K562 (cell line): ENCODE measurements at regions not wholly inside any gene's neighbourhood (a gene's known extent, or its start where the extent isn't known, plus 50 kb on each side); places are given as distances from the start of the nearest gene placed in this dataset.

ENCODE experiments used
- BACH1 ChIP-seq: fragments of 200-800 bp; sonication (Bioruptor generic); IDR thresholded peaks from 2 replicates; pipeline ENCODE4 v1.6.1; 2016; ENCODE audit warnings: missing genetic modification characterization, missing compliant biosample characterization
- CTCF ChIP-seq, 3 experiments: IDR thresholded peaks in 2 of 3; conservative IDR thresholded peaks in 1 of 3; 2 replicates each; pipeline ENCODE4 v1.5.1; 2011 to 2012; ENCODE audit warnings: low read length in 3 of 3, mild to moderate bottlenecking in 3 of 3, control low read depth in 2 of 3, improper control_type of control experiment in 1 of 3, inconsistent platforms in 1 of 3, low read depth in 1 of 3, mixed read lengths in 1 of 3, moderate library complexity in 1 of 3; ENCODE audit not compliant: insufficient read depth in 2 of 3
- EP300 ChIP-seq: IDR thresholded peaks from 2 replicates; pipeline ENCODE4 v1.6.1; 2012; ENCODE audit warnings: low read length, improper control_type of control experiment
- FOS ChIP-seq: IDR thresholded peaks from 3 replicates; pipeline ENCODE4 v1.6.1; 2011; ENCODE audit not compliant: insufficient read length; ENCODE audit errors: extremely low read depth
- GABPB1 ChIP-seq: sonication (generic); formaldehyde crosslinking; IDR thresholded peaks from 2 replicates; pipeline ENCODE4 v1.8.0; 2022; ENCODE audit warnings: mild to moderate bottlenecking, missing genetic modification reagents
- JUN ChIP-seq, 2 experiments: sonication (generic) in 1 of 2; formaldehyde crosslinking in 1 of 2; IDR thresholded peaks; 2 replicates each; pipeline versions ENCODE4 v1.6.1 to v1.8.0; 2012 to 2022; ENCODE audit warnings: borderline replicate concordance in 2 of 2, mild to moderate bottlenecking in 2 of 2, improper control_type of control experiment in 1 of 2, low read depth in 1 of 2, low read length in 1 of 2, missing genetic modification reagents in 1 of 2
- POLR2A ChIP-seq: fragments of 450-650 bp; conservative IDR thresholded peaks from 2 replicates; pipeline ENCODE4 v1.6.1; 2016
- RAD21 ChIP-seq, 2 experiments: fragments of 250-450 bp in 1 of 2; fragments of 450-650 bp in 1 of 2; sonication (Bioruptor Pico) in 1 of 2; formaldehyde crosslinking in 1 of 2; IDR thresholded peaks in 1 of 2; conservative IDR thresholded peaks in 1 of 2; 2 replicates each; pipeline versions ENCODE4 v1.4.0 to v1.8.0; 2020 to 2022; ENCODE audit warnings: mild to moderate bottlenecking in 2 of 2, moderate library complexity in 1 of 2
- SNIP1 ChIP-seq: fragments of 450-650 bp; IDR thresholded peaks from 2 replicates; pipeline ENCODE4 v1.7.1; 2017; ENCODE audit warnings: low read depth, mild to moderate bottlenecking
- ZKSCAN1 ChIP-seq: fragments of 150-350 bp; IDR thresholded peaks from 2 replicates; pipeline ENCODE4 v1.6.1; 2016; ENCODE audit warnings: low read depth, low read length
- ZNF77 ChIP-seq: fragments of 250-450 bp; sonication (Bioruptor Pico); IDR thresholded peaks from 2 replicates; pipeline ENCODE4 v1.5.0; 2020
- TF ChIP-seq, protein P1 (sequence below): IDR thresholded peaks from 2 replicates; pipeline ENCODE4 v1.6.1; 2016; ENCODE audit warnings: missing genetic modification characterization, missing compliant biosample characterization
- TF ChIP-seq, protein P2 (sequence below): fragments of 450-650 bp; formaldehyde crosslinking; IDR thresholded peaks from 2 replicates; pipeline ENCODE4 v1.4.0; 2022; ENCODE audit warnings: mild to moderate bottlenecking, moderate library complexity

DNA sequence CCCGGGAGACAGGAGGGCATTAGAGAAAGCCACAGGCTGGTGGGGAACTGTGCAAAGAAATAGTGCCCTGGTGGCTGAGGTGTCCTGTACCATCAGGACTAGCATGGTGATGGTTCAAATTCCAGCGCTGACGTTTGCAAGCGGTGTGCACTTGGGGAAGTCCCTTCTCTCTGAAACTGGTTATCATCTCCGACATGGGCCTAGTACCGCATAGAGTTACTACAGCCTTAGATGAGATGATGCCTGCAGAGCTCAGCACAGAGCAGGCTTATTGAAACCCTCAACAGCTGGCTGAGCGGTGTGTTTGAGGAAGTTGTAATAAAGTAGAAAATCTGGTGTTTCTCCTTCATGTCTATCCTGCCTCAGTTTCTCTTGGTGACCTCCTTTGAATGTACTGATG is 136.7 kb upstream of the WSCD1 start:
- TF ChIP-seq, protein P1, sequence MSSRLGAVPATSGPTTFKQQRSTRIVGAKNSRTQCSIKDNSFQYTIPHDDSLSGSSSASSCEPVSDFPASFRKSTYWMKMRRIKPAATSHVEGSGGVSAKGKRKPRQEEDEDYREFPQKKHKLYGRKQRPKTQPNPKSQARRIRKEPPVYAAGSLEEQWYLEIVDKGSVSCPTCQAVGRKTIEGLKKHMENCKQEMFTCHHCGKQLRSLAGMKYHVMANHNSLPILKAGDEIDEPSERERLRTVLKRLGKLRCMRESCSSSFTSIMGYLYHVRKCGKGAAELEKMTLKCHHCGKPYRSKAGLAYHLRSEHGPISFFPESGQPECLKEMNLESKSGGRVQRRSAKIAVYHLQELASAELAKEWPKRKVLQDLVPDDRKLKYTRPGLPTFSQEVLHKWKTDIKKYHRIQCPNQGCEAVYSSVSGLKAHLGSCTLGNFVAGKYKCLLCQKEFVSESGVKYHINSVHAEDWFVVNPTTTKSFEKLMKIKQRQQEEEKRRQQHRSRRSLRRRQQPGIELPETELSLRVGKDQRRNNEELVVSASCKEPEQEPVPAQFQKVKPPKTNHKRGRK (tag), result no peak
- no peak for TF ChIP-seq RAD21 (CRISPR knock-in tag; conservative IDR thresholded peaks at IDR 0.05 in 1 of 2, IDR thresholded peaks at IDR 0.05 in 1 of 2)
- no peak for TF ChIP-seq GABPB1 (CRISPR knock-in tag)
- TF ChIP-seq POLR2A, result no peak
- TF ChIP-seq, protein P2, sequence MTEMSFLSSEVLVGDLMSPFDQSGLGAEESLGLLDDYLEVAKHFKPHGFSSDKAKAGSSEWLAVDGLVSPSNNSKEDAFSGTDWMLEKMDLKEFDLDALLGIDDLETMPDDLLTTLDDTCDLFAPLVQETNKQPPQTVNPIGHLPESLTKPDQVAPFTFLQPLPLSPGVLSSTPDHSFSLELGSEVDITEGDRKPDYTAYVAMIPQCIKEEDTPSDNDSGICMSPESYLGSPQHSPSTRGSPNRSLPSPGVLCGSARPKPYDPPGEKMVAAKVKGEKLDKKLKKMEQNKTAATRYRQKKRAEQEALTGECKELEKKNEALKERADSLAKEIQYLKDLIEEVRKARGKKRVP, result no peak
- TF ChIP-seq EP300, result no peak
- TF ChIP-seq BACH1 (tag), result no peak
- TF ChIP-seq CTCF (IDR thresholded peaks at IDR 0.05 in 2 of 3, conservative IDR thresholded peaks at IDR 0.05 in 1 of 3; ENCODE audit: insufficient read depth in 2 of 3, low read depth in 1 of 3, low read length in 3 of 3), result no peak
- no peak for TF ChIP-seq FOS
- TF ChIP-seq ZKSCAN1, result no peak
- TF ChIP-seq SNIP1, result no peak
- TF ChIP-seq ZNF77 (CRISPR knock-in tag), result no peak
- no peak for TF ChIP-seq JUN (IDR thresholded peaks at IDR 0.05; ENCODE audit: borderline replicate concordance, low read depth, low read length)
- TF ChIP-seq JUN (CRISPR knock-in tag; IDR thresholded peaks at IDR 0.05; ENCODE audit: borderline replicate concordance), result no peak
